Hematopoietic multipotent progenitor cell (in vitro differentiated cells): ENCODE measurements at regions not wholly inside any gene's neighbourhood (a gene's known extent, or its start where the extent isn't known, plus 50 kb on each side); places are given as distances from the start of the nearest gene placed in this dataset.
"Not testable (repeated sequence)": the region's sequence is repeated elsewhere in the genome, so short reads cannot be mapped to it uniquely, and the experiment has no call there.

Source experiments
- DNase-seq, 3 donors: peaks; one replicate each; pipeline ENCODE4 v3.0.0-alpha.2; 2011 to 2015; ENCODE audit warnings: low read depth in 2 of 3, low spot score in 2 of 3

GRCh38 chr20:53803492-53804155 is 210.0 kb upstream of the ZNF217 start:
- DNase-seq = no peak

DNA sequence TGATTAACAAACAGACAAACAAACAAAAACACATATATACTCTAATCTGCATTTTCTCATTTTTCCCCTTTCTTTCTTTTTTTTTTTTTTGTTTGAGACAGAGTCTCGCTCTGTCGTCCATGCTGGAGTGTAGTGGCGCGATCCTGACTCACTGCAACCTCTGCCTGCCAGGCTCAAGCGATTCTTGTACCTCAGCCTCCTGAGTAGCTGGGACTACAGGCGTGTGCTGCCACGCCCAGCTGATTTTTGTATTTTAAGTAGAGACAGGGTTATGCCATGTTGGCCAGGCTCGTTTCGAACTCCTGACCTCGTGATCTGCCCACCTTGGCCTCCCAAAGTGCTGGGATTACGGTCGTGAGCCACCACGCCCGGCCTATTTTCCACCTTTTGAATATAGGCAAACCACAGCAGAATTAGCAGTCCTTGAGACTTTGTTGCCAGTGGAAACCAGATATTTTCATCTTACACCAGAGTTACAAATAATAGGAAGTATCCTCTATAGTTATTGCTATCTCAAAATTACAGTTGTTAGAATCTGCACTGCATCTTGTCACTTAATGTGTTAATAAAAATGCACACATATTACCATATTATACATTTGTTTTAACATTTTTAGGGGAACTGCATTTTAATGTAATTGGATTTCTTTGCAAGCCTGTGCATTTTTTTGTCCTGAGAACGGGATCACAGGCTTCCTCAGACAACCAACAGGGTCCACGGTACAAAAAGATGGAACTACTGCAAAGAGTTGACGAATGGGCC is 208.2 kb upstream of the ZNF217 start:
- no peak for DNase-seq

GRCh38 chr20:53800883-53801604 is 207.4 kb upstream of the ZNF217 start:
- DNase-seq = no peak

DNA sequence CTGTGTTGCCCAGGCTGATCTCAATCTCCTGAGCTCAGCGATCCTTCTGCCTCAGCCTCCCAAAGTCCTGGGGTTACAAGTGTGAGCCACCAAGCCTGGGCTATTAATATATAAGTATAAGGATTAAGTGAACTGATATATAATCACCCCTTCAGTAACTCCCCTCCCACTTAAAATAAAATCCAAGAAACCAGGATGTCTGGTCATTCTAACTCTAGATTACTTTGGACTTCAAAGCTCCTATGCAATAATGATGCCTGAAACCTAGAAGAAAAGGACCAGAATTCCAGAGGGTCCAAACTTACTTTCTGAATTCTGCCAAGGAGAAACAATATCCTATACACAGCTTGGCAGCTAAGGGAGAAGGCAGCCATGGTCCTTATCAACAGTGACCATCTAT is 206.8 kb upstream of the ZNF217 start:
- no peak for DNase-seq

DNA sequence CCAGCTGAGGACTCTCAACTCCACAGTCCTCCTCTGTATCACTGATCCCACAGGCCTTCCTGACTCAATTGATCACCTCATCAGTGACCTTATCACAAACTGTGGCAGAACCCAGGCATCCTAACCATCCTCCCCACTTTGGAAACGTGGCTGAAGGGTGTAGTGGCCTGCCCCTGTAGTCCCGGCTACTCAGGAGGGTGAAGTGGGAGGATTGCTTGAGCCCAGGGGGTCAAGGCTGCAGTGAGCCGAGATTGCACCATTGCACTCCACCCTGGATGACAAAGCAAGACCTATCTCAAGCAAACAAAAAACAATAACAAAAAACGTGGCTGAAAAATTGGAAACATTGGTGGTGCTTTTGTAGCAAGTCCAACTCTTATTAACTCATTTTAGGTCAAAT is 203.4 kb upstream of the ZNF217 start:
- DNase-seq = no peak

DNA sequence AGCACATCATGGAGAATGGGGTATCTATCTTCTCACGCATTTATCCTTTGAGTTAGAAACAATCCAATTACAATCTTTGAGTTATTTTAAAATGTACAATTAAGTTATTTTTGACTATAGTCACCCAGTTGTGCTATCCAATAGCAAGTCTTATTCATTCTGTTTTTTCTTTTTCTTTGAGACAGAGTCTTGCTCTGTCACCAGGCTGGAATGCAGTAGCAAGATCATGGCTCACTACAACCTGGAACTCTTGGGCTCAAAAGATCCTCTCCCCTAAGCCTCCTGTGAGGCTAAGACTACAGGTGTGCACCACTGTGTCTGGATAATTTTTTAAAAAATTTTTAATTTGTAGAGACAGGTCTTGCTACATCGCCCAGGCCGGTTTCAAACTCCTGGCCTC is 201.5 kb upstream of the ZNF217 start:
- no peak for DNase-seq

DNA sequence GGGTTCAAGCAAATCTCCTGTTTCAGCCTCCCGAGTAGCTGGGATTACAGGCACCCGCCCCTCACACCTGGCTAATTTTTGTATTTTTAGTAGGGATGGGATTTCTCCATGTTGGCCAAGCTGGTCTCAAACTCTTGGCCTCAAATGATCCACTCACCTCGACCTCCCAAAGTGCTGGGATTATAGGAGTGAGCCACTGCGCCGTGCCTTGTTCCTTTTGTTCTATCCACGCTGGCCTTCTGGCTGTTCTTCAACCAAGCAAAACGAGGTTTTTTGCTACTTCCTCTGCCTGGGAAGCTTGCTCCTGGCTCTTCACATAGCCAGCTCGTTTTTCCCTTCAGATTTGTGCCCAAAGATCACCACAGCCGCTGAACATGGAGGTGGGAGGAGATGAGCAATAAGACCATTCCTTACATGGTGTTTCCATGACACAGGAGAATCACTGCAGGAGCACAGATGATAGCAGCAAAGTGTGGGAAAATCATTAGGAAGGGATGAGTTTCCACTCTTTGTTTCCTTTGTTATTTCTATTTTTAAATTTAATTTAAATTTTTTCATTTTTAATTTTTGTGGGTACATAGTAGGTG is 201.0 kb upstream of the ZNF217 start:
- no peak for DNase-seq

GRCh38 chr20:53793783-53794383 is 200.2 kb upstream of the ZNF217 start:
- DNase-seq = no peak

DNA sequence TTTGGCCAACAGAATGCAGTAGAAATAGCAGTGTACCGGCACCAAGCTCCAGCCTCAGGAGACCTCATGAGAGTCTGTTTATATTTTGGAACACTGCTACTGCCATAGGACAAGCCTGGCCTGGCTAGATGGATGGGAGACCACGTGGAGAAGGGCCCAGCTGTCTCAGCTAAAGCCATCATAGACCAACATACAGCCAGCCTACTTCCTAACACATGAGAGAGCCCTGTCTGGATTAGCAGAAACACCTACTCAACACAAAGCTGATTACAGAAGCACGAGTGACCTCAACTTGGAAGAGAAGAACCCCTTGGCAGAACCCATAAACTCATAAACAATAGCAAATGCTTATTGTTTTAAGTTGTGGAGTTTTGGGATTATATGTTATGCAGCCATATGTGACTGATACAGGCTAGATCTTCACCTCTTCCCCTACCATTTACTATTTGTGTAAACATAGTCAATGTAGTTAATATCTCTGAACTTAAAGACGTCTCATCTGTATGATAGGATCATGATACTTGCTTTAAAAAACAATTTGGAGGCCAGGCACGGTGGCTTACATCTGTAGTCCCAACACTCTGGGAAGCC is 199.4 kb upstream of the ZNF217 start:
- no peak for DNase-seq

DNA sequence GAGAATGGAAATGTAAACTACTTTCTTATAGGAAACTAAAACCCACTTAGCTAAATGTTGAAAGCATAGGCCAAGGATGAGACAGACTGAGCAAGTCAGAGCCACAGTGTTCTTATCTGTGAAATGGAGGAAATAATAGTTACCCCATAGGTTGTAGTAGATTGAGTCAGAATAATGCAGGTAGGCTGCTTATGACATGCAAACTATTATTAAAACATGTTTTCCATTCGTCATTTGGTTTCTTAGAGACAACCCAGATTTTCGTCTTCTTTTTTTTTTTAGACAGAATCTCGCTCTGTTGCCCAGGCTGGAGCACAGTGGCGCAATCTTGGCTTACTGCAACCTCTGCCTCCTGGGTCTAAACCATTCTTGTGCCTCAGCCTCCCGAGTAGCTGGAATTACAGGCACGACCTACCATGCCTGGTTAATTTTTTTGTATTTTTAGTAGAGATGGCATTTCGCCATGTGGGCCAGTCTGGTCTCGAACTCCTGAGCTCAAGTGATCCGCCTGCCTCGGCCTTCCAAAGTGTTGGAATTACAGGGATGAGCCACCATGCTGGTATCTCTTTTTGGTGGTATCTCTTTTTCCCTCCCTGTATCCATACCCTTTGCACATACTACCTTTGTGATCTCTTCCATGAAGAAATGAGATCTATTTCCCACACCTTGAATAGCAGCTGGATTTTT is 196.5 kb upstream of the ZNF217 start:
- no peak for DNase-seq

DNA sequence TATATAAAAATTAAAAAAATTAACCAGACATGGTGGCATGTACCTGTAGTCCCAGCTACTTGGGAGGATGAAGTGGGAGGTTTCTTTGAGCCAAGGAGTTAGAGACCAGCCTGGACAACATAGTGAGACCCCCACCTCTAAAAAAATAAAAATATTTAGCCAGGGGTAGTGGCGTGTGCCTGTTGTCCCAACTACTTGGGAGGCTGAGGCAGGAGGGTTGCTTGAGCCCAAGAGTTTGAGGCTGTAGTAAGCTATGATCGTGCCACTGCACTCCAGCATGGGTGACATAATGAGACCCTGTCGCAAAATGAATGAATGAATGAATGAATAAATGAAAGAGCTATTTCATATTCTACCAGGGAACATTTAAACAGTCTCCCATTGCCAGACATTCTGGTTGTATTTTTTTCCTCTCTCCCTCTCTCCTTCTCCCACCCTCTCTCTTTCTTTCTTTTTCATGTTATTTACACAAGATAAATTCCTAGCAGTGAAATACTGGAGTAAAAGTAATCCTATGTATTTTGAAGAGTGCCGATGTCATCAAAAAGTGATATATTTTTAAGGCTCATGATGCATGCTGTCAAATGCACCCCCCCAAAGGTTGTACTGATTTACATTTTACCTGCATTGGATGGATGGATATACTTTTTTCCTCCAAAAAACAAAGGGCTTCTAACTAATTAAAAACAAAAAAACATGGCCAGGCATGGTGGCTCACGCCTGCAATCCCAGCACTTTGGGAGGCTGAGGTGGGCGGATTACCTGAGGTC is 194.8 kb upstream of the ZNF217 start:
- DNase-seq = no peak

GRCh38 chr20:53787491-53787931 is 193.9 kb upstream of the ZNF217 start:
- DNase-seq = not testable (repeated sequence)

DNA sequence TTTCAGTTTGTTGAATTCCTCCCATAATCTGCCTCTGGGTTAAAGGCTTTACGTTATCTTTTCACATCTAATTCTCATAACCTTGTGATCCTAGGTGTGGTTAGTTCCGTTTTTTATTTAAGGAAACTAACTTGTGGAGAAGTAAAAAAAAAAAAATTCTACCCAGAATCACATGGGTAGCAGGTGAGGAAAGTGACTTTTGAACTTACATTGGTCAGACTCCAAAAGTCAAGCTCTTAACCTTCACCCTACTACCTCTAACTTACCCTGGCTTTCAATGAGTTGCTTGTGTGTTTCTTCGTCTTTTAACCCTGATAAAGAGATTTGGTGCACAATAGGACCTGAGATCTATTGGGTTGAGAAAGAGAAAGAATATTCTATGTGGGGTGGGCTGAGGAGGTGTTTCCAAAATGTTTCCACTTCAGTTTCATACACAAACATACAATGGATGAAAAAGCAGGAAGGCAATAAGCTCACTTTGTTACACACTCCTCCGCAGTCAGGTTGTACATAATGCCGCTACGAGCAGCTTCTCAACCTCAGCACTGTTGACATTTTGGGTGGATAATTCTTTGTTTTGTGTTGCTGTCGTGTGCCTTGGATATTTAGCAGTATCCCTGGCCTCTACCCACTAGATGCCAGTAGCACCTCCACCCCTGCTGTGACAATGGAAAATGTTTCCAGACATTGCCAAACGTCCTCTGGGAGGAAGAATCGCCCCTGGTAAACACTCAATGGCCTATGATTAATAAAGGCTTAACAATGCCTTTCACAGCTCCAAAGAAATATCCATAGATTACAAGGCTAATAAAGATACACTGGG is 193.0 kb upstream of the ZNF217 start:
- peak in 1 of 3 donors; percentile 10 for DNase-seq

DNA sequence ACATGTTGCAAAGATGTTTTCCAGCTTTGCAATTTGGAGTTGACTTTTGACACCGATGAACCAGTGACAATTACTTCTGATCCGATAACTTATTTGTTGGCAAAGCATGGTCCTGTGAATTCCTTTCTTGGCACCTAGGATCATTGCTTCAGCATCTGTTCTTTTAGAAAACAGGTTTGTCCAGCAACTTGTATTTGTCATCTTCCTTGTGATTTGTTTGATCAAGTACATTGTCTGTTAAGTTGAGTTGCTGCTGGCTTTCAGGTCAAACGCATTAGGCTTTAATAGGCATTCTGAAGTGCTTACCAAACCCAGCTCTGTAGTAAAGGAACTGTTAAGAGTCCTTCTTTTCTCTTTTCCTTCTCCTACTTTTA is 192.4 kb upstream of the ZNF217 start:
- no peak for DNase-seq

DNA sequence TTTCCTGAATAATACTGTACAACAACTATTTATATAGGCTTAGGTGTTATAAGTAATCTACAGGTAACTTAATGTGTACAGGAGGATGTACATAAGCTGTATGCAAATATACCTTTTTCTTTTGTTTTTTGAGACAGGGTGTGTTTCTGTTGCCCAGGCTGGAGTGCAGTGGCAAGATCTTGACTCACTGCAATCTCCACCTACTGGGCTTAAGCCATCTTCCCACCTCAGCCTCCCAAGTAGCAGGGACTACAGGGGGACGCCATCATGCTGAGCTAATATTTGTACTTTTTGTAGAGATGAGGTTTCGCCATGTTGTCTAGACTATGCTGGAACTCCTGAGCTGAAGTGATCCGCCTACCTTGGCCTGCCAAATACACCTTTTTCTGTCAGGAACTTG is 191.7 kb upstream of the ZNF217 start:
- no peak for DNase-seq

DNA sequence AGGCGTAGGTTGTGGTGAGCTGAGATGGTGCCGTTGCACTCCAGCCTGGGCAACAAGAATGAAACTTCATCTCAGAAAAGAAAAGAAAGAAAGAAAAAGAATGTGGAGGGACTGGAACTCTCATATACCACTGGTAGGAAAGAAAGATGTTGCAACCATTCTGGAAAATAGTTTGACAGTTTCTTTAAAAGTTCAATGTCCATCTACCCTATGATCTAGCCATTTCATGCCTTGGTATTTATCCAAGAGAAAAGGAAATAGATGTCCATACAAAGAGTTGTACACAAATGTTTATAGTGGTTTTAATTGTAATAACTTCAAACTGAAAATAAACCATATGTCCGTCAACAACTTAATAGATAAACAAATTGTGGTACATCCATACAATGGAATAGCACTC is 190.1 kb upstream of the ZNF217 start:
- no peak for DNase-seq

GRCh38 chr20:53782612-53783246 is 189.1 kb upstream of the ZNF217 start:
- no peak for DNase-seq

- no peak for DNase-seq
Measured at GRCh38 chr20:53779822-53780221, 186.2 kb upstream of the ZNF217 start.
